ENCODE measurements at regions not wholly inside any gene's neighbourhood (a gene's known extent, or its start where the extent isn't known, plus 50 kb on each side); places are given as distances from the start of the nearest gene placed in this dataset.
"Not testable (repeated sequence)": the region's sequence is repeated elsewhere in the genome, so short reads cannot be mapped to it uniquely, and the experiment has no call there.

DNA sequence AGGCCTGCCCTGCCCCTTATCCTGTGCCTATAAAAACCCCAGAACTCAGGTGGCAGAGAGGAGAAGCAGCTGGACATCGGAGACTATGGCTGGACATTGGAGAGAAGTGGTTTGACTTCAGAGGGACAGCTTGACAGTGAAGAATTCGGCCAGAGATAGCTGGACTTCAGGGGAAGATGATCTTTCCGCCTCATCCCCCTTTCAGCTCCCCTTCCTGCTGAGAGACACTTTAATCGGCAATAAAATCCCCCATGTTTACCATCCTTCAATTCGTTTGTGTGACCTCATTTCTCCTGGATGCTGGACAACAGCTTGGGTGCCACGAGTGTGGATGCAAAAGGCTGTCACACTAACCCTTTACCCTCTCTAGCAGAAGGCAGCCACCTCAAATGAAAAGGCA lies 134.1 kb upstream of the TUT7 start:
- no peak for DNase-seq (ENCODE audit: low spot score)

DNA sequence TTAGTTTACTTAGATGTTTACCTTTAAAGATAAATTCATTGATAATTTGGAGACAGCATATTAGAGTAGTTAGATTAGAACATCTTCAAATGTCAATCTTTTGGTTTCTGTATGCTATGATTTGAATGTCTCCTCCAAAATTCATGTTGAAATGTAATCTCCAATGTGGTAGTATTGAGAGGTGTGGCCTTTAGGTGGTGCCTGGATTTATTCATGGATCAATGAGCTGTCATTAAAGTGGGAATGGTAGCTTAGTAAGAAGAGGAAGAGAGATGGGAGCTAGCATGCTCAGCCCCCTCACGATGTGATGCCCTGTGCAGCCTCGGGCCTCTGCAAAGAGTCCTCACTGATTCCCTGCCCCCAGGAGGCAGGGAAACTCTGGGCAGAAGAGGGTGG lies 133.6 kb upstream of the TUT7 start:
- no peak for DNase-seq (ENCODE audit: low spot score)

DNA sequence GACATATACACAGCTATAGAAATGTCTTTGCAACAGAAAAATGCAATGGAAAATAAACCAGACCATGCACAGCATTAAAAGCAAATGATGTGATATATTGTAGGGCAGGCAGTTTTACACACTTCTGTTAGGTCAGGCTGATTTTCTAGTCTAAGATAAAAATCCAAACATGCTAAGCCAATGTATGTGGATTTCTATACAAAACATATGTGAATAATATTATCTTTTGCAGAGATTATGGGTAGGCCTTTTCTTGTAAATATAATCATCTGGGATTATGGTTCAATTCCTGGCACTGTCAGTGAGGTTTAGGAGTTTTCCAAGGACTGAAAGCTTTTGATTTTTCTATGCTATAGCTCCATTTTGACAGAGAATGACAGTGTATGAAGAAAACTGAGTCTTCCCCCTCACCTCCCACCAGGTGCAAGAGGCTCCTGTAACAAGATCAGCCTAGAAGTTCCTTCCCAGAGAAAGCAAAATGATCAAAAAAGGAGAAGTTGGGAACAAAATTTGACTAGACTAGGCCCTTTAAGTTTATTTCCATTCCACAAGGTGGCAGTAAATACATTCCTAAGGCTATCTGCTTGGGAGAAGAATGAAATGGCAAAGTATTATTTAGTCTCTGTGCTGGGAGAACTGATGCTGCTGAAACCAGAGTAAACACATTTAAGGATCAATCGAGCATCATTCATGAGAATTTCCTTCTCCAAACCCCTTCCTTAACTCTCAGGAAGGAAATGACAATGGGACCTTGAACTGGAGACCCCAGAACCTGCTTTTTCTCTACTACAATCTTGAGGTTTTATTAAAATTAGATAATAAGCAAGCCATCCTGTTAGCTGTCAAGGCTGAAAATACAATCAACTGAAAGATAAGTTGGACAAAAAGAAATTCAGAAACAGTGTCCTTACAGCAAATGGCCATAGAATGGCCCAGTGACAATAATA lies 133.0 kb upstream of the TUT7 start:
- peak; percentile 84 for DNase-seq (ENCODE audit: low spot score)

DNA sequence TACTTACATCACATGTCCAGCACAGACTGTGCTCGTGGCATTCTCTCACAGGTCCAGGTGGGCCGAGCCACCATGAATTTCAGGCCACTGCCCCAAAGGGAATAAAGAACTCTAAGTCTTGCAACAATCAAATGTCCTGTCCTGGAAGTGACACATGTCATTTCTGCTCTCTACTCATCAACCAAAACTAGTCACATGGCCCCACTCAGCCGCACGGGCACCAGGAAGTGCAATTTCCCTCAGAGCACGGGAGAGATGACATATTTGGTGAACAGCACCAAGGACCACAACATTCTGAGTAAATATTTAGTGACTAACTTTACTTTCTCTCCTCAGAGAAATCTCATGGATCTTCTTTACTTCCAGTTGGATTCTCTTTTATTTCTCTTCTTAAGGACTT lies 131.1 kb upstream of the TUT7 start:
- DNase-seq (ENCODE audit: low spot score), result no peak

DNA sequence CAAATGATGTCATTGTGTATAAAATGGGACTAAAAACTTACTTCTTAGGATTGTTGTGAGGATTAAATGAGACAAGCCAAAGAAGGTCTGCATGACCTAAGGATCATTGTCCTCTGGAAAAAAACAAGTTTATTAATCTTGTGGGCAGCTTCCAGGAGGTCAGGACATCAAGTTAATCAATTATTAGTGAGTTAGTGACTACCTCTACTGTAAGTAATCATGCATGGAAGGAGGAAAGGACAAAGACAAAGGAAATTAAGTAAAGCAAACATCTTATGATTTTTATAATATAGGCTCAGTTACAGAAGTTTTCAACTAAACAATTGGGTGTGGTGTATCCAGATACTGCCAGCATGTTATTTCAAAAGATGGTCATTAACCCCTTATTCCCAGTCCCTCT lies 129.3 kb upstream of the TUT7 start:
- DNase-seq (ENCODE audit: low spot score), result no peak

DNA sequence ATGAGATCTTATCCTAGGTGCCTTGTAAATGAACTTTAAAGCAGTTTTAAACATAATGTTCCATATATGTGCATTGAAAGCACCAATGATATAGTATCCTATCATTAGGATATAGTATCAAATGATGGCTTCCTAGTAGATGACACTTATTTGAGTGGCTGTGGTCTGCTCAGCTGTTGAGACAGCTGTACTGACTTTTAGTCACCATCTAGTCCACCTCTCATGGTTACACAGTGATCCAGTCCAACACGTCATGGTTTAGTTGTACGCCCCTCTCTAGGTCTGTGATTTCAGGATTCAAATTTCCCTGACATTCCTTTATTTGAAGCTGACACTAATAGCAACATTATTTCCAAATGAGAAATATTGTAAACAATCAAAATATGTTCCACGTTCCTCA lies 127.3 kb upstream of the TUT7 start:
- DNase-seq (ENCODE audit: low spot score), result no peak

DNA sequence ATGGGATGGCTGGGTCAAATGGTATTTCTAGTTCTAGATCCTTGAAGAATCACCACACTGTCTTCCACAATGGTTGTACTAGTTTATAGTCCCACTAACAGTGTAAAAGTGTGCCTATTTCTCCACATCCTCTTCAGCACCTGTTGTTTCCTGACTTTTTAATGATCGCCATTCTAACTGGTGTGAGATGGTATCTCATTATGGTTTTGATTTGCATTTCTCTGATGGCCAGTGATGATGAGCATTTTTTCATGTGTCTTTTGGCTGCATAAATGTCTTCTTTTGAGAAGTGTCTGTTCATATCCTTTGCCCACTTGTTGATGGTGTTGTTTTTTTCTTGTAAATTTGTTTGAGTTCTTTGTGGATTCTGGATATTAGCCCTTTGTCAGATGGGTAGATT lies 121.0 kb upstream of the TUT7 start:
- not testable (repeated sequence) for DNase-seq (ENCODE audit: low spot score)

DNA sequence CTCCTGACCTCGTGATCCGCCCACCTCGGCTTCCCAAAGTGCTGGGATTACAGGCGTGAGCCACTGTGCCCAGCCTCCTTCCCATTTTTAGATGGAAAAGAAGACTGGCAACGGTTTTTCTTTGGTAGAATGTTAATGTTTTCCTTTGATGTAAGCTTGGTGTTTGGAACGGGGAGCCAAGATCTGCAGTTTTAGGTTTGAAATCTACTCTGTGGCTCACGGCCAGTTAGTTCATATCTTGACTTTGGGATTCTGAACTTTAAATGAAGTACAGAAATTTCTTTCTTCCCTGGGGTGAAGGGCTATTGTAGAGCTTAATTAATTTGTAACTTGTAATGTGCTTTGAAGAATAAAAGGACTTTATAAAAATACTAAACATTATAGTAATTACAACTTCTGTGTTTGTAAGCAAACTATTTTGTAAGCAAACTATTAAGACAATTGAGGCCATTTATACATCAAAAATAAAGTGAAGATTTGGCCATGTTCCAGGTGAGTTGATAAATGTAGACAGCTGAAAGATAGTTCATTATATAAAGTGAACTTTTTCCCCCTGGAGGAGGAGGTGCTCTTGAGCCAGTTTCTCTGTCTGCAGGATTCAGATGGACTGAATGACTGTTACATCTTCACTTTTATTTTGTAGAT lies 117.1 kb upstream of the TUT7 start:
- no peak for DNase-seq (ENCODE audit: low spot score)

DNA sequence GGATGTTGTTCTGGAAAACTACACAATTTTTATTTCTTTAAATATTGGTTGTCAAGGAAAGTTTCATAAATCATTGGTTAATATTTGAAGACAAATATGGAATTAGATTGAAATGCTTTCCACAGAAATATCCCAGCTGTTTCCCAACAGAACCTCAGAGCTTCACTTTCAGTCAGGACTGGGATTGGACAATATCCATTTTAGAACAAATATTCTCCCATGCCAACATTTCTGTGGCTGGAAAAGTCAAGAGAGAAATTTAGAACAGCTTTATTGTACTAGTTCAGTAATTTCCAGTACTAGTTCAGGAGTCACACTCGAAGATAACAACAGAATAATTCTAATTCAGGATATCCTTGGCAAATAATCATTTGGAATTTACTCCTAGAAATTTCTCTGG lies 116.1 kb upstream of the TUT7 start:
- DNase-seq (ENCODE audit: low spot score), result no peak

DNA sequence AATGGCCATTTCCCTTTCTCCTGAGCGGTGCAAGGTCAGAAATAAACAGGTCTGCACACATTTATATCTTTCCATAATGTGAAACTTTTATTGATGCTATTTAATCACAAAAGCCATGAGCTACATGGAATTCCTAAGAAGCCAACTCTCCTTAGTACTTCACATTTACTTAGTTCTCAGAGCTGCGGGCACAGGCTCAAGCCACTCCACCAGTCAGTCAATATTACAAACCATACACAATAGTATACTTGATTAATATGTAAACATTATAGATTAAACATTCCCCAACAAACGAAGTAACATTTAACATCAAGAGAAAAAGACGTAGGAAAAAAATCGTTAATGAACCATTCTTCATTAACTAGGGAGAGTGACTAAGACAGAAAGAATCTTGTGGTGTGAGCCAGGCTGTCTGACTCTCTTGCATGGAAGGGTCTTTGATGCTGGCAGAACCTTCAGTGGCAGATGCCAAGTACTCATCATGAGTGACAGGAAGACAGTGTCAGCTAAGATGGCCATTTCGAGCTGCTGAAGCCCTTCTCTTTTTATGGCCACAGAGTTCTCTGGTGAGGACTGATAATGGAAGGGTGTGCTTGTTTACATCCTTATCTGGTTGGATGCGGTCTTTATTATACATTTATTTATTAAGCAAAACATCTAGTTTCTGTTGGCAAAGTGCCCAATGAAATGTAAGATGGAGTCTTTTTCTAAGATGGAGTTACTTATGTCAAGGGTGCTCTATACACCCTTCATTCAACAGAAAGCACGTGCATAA lies 115.5 kb upstream of the TUT7 start:
- no peak for DNase-seq (ENCODE audit: low spot score)

DNA sequence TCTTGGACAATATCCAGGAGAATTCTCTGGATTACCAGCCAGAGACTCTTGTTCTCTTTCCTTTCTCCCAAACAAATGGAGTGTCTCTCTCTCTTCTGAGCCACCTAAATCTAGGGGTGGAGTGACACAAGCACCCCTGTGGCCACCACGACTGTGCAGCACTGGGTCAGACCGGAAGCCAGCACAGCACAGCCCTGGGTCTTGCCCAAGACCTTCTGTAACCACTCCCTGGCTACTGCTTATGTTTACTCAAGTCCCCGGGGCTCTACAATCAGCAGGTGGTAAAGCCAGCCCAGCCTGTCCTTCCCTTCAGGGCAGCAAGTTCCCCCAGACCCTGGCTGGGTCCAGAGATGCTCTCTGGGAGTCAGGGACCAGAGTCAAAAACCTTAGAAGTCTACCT lies 110.0 kb upstream of the TUT7 start:
- DNase-seq (ENCODE audit: low spot score), result no peak

DNA sequence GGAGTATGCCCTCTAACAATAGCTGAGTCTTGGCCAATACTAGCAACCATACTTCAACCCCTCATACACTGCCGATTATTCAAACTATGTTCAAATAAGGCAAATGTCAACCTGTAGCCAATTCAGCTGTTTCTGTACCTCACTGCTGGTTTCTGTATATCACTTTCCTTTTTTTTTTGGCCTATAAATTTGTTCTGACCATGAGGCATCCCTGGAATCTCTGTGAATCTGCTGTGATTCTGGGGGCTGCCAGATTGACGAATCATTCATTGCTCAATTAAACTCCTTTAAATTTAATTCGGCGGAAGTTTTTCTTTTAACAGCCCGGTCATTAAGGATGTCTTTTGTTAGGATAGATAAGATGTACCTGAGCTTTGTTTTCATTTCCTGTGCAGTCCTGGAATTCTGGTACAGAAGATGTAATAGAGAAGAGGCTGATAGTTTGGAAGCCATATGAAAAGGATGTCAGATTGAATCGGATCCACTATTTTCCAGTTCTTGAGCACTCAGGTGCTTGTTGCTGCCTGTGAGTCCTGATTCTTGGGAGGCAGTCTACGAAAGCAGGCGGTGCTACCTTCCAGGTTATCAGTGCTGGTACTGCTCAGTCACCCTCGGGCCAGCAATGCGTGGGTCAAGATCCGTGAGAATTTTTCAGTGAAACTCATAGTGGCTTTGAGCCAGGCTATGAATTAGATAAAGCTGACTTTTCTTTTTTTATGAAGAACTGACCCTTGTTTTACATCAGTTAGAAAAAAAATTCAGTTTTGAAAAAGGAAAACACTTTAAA lies 106.2 kb upstream of the TUT7 start:
- no peak for DNase-seq (ENCODE audit: low spot score)

DNA sequence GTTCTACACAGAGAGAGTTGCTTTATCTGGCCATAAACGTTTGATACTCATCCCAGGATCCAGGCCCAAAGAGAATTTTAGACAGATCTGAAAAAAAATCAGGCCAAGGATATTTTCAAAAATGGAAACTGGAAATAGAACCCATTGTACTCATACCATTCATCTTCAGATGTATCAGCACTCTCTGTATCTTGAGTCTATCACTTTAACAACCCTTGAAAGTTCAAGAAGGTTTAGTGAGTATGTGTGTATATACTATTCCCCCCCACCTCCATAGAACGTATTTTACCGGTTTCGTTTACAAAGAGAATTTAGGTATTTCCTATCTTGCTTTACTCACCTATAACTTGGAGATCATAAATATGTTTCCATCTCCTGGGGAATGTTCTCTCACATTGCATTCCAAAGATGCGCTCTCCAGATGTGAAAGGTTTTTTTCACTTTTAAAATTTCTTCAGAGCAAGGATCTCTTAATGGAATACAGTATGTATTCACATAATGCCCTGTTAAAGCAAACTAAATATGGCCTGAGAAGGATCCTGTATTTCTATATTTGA lies 105.5 kb upstream of the TUT7 start:
- DNase-seq (ENCODE audit: low spot score), result no peak

DNA sequence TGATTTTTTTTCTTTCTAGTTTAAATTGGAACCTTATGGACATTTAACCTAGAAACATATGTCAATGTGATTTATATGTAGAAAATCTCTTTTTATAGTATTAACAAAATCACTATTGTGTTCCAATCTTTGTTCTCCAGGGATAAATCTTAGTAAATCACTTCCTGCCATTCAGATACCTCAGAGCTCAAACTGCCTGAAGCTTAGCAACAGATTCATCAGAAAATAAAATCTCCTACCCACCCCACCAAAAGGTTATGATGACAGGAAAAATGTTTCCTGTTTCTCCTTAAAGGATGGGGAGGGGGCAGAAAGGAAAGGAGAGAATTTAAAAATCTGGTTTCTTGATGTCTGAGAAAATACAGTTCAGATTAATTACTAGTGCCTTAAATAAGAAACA lies 105.0 kb upstream of the TUT7 start:
- DNase-seq (ENCODE audit: low spot score), result no peak

DNA sequence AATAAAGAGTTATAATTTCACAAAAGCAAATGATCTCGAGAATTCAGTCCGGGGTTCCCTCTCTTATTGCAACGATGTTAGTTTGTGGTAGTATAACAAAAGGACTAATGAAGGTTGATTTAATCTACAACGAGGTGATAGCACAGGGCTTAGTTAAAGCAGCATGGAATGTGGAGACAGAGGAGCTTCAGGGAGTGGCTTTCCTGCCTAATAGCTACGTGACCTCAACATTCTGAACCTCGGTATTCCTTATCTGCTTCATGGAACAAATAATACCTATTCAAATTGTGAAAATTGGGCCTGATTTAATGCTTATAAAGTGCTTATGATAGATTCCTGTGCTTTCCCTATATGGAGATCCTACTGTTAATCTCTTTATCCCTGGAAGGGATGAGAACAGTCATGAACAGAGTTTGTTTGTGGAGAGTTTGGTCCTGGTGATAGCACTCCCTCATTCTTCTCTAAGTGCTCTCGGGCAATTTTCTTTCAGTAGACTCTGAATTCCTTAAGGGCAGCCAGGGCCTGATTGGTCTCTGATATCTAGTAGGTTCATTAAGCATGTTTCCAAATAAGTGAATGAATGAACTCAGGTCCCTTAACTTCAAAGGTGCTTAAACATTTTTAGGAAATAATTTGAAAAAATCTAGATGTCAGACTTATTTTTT lies 104.1 kb upstream of the TUT7 start:
- no peak for DNase-seq (ENCODE audit: low spot score)

DNA sequence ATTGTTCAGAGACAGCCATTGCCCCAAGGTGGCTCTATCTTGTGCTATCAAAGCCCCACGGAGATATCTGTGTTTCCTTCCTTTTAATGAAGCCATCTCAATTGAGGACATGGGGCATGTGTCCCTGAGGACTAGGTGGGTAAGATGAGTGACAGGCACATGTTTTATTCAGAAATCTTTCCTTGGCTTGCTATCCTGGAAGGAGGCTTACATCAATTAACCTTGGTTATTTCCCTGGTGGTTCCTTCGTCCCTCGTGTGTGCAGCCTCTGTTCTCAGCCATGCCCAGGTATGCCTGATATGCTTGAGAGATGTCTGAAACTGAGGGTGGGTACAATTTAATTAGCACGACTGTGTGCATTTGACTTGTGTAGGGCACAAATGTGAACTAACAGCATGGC lies 102.2 kb upstream of the TUT7 start:
- DNase-seq (ENCODE audit: low spot score), result no peak

DNA sequence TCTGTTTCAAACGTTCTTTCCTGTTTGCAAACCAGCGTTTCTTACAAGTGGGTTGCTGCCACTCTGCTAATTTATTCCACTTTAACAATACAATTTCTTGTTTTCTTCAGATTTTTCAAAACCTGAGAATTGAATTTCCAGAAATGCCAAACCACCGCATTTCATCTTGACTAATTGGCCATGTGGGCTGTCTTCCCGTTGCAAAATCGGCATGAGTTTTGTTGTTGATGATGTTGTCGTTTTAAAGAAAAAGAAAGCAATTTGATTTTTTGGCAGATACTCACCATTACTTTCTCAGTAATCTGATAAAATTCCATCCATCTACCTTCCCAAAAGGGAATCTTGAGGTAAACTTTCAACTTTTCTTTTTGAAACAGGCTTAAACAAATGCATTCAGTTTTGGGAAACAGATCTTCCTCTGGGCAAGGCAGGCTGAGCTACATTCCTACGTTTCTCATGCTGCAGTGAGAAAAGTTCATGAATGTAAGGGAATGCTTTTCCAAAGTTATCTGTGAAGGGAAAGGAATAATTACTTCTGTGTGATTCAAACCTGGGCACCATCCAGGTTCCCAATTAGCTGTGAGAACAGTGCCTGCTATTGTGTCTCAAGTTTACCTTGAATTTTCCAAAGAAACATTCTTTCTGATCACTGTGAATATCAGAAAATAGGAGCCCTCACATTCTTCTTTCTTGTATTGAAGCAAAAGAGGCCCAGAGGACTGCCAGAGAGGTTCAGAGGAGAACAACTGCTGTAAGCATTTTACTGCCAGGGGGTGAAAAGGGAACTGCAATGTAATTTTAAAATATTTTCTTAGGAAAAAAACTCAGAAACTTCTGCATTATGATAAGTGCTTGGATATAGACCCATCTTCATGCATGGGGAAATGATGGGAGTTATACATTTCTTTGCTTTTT lies 100.7 kb upstream of the TUT7 start:
- peak; percentile 57 for DNase-seq (ENCODE audit: low spot score)

DNA sequence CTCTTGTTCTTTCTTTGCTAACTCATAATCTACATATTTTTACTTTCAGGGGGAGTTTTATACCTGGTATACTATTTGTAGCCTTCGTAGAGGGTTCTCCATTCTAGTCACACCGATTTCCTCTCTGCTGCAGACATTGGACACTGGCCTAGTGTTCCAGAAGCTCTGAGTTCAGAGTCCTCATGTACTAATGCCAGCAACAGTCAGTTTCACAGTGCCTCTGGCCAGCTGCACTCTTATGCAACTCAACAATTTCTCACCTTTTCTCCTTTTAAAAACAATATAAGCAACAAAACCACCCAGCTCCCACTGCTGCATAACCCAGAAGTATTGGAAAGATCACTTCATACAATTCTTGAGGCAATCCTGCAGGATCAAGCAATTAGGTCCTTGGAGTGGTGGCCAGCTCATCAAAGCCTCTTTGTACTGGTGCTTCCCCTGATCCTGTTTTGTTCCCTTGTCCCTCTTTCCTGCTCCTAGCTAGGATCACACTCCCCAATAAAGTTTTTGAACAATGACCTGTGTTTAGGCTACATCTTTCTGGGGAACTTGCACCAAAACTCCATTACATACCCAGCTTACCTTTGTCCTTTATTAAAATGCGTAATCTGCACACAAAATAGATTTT lies 98.1 kb upstream of the TUT7 start:
- DNase-seq (ENCODE audit: low spot score), result no peak

DNA sequence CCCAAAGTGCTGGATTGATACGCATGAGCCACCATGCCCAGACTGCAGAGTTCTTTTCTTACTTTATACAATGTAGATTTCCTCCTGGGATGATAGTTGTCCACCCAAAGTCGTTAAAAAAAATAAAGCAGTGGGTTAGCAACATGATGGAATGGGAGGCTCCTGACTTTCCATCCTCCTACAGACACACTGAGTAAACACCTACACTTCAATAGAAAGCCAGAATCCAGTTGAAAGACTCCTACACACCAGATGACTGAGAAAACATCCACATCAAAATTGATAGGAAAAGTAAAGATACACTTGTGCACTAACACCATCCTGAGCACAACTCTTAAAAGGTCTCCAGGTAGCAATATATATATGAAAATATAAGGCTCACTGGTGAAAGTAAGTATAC lies 95.0 kb upstream of the TUT7 start:
- no peak for DNase-seq (ENCODE audit: low spot score)

DNA sequence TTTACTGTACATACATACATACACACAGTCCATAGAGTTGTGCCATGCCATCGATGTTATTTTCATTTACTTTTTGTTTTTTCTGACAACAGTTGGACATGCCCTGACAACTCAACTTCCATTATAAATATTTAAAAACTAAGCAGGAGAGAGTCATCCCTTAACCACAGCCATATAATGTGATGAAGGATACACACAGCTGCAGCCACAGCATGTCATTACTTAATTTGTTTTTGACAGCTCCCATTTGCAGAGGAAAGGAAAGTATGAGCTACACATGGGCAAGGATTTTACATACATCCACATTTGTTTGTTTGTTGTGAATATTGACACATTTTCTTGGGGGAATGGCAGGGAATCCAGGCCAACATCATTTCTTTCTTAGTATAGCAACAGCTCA lies 91.5 kb upstream of the TUT7 start:
- DNase-seq (ENCODE audit: low spot score), result no peak

Measured in COLO829 (cell line).